ENCODE measurements at regions not wholly inside any gene's neighbourhood (a gene's known extent, or its start where the extent isn't known, plus 50 kb on each side); places are given as distances from the start of the nearest gene placed in this dataset.
"Not testable (repeated sequence)": the region's sequence is repeated elsewhere in the genome, so short reads cannot be mapped to it uniquely, and the experiment has no call there.

DNA sequence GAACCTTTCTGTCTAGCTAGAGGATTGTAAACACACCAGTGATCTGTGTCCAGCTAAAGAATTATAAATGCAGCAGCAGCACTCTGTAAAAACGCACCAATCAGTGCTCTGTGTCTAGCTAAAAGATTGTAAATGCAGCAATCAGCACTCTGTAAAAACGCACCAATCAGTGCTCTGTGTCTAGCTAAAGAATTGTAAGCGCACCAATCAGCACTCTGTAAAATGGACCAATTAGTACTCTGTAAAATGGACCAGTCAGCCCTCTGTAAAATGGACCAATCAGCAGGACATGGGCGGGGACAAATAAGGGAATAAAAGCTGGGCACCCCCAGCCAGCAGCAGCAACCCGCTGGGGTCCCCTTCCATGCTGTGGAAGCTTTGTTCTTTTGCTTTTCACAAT is 204.1 kb upstream of the UBL3 start:
- not testable (repeated sequence) for DNase-seq

DNA sequence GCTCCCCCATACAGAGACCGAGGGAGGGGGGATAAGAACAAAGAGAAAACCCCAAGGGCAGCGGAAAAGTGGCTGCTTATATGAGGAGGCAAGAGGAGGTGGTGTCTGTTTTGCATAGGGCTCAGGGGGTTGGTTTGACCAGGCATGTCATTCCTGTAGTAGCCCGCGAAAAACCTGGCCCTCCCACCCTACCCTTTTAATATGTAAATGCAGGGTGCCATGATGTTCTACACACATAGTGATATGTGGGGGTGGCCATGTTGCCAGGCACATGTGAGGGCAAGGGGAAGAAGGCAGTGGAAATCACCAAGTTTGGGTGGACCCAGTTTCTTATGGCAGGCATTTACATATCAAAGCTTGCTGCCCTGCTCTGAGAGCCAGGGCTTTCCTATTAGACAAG is 203.5 kb upstream of the UBL3 start:
- DNase-seq = no peak

DNA sequence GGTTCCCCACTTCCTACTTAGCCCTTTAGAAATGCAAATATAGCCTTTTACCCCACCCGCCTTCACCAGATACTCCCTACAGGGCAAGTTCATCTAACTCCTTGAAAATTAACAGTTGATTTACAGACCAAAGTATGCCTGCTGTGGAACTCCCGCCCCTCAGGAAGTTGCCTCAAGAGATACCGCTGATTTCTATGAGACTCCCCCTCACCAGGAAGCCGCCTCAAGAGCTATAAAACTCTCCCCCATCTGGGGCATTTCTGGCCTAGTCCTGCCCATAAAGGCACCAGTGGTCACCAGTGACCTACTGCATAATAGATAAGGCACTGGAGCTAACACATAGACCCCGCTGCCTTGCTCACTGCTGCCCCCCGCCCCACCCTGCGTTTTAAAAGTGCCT is 201.7 kb upstream of the UBL3 start:
- DNase-seq = no peak

DNA sequence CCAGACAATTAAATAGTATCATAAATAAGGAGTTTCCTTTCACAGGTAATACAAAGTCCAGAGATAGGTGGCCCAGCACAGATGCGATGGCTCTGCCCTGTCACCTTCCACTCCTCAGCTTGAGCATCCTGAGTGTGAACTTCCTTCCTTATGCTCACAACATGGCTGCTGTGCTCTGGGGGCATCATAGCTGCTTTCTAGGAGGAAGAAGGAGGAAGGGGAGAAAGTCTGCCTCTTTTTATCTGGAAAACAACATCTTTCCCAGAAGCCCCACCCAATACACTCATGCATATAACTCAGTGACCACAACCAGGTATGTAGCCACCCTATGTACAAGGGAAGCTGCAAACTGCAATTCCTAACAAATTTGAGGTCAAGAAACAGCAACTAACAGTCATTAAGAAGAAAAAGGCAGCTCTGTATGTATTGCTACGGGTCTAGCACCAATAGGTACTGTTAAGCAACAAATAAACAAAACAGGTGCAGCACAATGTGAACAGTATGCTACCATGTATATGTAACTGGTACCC is 201.2 kb upstream of the UBL3 start:
- DNase-seq = no peak

DNA sequence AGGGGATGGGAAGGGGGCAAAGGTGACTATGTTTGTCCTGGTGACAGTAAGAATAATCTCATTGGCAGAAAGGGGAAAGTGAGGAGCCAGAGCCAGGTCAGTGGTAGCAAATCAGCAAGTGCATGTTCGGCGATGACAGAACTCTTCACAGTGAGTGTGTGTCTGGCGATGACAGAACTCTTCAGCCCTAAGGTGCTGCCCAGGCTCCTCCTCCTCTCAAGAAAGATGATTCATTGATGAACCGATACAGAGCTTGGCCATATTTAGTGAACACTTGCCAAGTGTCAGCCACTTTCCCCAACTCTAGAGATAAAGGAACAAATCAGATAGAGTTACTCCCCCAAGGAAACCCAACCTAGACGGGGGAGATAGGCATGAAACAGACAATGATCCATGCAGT is 199.3 kb upstream of the UBL3 start:
- DNase-seq = no peak

DNA sequence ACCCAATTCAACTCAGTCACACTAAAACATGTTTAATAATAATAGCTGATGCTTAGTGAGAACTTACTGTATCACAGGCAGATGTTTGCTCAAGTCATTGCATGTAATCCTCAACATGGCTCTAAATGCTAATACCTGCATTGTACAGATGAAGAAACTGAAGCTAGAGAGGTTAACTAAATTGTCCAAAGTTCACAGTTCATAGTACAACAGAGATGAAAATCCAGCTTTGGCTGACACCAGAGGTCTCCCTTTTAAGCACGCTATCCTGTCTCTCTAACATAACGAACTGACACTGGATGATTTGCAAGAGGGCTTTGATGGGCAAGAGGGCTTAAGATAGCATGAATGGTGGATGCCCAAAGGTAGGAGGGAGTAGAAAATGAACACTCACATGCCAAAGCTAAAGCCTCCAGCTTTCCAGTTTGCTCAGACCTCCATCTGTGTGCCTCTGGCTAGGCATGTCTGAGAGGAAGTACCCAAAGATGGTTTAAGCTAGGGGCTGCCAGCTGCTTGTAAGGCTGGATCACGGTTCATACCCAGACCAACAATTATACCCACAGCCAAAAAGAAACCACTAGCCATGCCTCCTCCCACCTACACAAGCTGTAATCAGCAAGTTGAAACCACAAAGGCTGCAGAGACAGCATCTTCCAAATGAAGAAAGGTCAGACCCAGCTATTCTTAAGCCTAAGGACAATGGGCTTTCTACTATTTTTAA is 196.9 kb upstream of the UBL3 start:
- DNase-seq = no peak

DNA sequence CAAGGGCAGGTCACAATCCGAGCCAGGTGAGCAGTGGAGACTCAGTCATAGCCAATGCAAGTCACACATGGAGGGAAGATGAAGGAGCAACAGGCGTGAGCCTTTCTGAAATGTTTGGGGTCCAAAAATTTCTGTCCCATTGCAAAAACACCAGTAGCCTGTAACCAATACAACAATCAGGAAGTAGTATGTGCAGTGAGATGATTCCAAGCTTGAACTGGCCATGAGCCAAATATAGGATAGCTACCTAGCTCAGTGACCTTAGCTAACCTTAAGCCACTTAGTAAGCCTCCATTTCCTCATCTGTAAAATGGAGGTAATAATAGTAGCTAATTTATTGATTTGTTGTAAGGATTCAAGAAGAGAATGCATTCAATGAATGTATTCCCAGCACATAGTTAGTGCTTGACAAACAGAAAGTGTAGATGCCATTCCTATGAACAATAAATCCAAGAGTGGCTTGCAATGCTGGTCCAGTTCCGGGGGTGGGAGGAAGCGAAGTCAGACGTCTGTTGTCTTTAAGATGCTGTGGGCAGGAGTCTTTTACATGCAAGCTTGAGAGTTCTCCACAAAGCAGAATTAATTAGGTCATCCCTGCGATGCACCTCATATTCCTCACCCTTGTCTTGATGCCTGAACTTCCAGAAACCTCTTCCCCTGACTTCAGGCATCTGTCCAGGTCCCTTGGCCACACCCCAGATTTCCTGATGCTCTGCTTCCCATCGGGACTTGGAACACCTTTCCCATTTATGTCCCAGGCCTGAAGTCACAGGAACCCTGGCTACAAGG is 195.7 kb upstream of the UBL3 start:
- DNase-seq = no peak

DNA sequence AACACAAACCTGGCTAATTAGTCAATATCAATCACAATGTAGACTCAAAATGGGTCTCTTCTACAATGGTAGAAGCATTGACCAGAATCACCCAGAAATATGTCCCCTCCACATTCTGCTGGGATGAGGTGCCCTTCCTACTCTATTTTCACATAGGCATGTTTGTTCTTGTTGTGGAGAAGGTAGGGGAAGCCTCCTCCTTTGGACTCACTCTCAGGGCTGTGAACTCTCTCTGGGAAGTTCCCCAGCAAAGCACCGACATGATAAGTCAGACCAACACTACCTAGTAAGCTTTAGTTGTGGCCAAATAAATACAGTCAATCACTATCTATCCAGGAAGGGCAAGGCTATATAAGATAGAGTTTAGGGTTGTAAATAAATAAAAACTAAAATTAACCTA is 194.5 kb upstream of the UBL3 start:
- DNase-seq = no peak

DNA sequence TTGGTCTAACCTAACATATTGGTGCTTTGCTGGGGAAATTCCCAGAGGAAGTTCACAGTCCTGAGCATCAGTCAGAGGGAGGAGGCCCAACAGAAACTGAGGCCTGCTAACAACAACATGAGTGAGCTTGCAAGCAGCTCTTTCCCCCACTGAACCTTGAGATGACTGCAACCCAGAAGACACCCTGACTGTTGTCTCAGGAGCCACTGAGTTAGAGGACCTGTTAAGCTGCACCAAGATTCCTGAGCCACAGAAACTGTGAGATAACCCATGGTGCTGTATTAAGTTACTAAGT is 193.2 kb upstream of the UBL3 start:
- no peak for DNase-seq

DNA sequence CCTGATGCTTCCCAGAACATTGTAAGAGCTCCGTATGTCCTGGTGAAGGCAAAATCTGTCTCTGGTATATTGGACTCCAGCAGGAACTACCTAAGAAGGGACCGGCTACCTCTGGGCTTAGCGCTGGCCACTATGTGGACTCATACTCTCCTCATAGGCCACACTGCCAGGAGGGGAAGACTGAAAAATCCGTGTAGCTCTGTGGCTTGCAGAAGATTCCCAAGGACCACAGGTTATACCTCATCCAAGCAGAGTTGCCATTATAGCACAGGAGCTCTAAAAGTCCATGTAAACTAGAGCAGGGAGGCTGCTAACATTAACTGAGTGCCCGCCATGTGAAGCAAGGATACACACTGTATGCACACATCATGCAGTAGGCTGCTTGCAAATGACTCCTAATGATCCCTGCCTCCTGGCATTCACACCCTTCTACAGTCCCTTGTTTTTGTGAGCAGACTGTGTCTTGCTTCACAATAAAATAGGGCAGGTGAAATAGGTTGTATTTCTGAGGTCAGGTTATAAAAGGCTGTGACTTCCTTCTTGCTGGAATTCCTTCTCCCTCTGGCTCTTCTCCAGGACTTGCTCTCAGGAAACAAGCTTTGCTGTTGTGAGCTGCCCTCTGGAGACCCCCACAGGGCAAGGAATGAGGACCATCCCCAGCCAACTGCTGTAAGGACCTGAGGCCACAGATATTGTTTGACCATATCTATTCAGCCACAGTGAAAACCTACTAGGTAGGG is 192.6 kb upstream of the UBL3 start:
- DNase-seq = no peak

DNA sequence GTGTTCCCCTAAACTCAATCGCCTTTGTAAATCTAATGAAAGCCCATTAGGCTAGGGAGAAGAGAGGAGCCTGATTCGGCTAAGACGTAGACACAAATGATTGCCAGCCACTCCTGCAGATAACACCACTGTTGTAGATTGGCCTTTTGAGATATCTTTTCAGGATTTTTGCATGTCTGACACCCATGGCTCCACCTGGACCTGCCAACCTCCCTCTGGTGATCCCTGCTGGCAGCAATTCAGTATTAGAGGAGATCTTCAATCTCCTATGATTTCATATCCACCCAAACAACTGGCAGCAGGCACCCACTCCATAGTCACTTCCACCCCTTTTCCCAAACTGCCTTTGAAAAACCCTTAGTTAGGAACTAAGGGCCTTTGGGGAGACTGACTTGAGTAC is 191.9 kb upstream of the UBL3 start:
- no peak for DNase-seq

DNA sequence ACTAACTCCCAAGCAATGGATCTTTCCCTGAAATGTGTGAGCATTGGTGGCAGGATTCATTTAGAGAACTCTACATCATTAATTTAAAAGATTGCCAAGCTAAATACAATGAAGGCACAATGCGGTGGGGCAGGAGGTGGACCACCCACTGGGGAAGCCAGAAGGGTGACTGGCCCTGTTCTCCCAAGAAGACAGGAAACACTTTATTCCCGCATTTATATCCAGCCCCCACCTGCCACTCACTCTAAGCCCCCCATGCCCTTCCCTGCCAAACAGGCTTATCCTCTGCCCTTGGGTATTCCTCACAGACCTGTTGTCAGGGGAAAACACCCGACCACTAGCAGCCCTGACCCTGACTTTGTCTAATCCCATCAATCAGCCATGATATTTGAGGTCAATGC is 189.1 kb upstream of the UBL3 start:
- DNase-seq = no peak

DNA sequence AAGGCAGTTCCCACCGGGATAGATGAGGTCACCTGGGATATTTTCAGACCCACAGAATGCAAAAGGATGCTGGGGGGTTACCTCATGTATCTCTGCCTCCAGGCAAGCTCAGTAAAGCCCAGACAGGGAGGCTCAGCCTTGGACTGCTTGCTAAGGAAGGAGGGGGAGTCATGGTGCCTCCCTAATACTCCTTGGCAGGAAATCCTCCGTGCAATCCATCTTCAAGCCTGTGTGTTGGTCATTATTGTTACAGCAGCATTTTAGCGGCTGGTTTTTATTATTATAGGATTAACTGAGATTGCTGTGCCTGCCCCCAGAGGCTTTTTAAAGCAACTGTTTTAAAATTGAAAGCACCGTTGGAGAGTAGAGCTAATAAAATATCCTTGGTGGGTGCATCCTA is 188.5 kb upstream of the UBL3 start:
- DNase-seq = no peak

DNA sequence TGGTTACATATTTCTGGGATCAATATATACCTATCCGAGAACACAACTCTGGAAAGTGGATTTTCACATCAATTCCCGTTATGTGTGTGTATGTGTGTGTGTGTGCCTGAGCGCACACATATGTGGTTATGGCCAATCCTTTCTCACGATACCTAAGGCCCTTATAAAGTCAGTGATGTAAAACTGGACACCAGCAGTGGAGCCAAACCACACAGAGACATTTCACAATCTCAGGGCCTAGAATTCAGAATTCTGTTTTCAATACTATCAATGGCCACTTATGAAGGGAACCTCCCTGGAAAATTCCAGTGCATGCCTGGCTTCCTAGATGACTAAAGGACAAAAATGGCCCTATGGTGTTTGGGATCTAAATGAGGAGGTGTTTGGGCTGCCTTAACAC is 187.3 kb upstream of the UBL3 start:
- no peak for DNase-seq

DNA sequence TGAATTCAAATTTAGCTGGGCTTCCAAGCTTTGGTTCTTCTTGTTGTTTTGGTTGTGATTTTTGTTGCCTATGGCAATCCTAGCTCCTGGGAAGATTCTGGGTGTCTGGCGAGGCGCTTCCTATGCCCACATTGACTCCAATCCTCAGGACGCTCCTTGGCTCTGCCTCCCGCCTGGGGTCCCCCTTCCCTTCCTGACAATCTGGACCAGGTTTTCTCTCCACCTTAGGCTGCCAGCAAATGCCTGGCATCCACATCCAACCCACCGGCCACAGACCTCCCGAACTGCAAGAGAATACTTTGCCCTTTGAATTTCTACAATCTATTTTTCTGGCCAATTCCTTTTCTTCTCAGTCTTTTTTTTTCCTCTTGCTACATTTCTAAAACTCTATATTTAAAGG is 186.9 kb upstream of the UBL3 start:
- no peak for DNase-seq

DNA sequence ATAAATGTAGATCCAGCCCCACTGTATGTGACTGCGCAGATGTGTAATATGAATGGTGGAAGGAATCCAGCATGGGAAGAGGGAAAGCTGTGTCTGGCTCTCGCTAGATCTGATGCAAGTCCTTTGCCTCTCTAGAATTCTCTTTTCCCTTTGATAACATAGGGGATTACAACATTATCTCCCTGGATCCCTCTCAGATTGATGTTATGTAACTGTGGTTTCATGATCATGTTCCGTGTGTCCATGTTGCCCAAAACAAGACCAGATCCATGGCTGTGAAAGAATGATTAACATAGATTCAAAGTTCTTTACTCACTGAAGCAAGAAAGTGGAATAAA is 184.0 kb upstream of the UBL3 start:
- no peak for DNase-seq

DNA sequence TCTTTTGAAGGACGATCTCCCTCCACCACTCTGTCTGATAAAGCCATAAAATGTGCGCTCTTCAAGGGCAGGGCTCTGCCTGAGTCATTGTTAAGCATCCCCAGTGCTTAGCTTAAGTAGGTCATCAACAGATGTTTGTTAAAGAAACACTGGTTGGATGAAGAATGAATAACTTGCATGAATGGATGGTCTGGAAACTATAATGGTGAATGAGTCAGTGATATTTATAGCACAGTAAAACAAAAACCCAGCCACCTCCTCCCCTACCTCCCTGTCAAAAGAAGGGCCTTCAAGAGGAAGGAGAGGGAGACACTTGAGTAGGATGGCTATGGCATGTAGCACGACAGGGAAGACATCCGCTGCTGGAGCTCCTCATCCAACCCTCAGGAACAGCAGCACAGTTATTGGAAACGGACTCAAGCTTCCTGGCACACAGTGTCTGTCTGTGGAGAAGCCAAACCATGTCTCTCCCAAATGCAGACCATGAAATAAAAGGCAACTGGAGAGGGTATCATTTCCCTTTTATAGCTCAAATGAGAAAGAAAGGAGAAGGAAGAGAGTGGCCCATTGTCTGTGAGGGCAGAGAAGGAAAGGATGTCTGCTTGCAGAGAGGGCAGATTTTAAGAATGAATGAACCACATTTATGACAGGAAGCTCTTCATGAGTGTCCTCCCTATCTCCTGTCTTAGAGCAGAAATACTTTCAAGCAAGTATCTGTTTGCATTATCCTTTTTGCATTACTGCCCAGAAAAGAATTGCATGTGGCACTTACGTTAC is 183.5 kb upstream of the UBL3 start:
- no peak for DNase-seq

DNA sequence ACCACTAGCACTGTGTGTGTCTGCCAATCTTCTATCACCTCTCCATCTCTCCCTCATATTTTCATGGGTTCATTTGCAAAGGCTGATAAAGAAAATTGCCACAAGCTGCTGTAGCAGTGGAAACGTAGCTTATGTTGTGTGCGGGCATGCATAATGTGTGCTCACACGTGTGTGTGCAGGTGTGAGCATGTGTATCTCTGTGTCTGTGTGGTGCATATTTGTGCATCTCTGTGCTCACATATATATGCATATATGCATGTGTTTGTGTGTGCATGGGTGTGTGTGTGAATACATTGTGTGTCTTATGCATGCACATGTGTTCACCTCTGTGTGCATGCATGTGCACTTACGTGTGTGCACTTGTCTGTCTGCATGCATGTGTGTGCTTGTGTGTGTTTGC is 181.8 kb upstream of the UBL3 start:
- DNase-seq = no peak

DNA sequence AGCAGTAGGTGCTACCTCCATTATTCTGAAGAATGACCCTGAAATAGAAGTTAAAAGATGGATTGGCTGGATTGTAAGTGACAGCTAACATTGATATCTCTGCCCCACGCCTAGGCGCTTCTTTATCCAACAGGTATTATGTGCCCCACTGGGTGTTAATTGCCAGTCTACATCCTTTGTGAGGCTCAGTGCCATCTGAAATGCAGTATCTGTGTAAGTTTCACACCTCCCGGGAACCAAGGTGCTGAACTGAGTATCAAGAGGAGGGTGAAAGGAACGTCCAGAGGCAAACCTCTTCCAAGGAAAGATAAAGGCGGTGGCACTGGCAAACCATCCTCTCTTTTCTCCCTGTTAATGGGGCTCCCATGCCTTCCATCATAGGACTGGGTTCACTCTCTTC is 181.1 kb upstream of the UBL3 start:
- no peak for DNase-seq

DNA sequence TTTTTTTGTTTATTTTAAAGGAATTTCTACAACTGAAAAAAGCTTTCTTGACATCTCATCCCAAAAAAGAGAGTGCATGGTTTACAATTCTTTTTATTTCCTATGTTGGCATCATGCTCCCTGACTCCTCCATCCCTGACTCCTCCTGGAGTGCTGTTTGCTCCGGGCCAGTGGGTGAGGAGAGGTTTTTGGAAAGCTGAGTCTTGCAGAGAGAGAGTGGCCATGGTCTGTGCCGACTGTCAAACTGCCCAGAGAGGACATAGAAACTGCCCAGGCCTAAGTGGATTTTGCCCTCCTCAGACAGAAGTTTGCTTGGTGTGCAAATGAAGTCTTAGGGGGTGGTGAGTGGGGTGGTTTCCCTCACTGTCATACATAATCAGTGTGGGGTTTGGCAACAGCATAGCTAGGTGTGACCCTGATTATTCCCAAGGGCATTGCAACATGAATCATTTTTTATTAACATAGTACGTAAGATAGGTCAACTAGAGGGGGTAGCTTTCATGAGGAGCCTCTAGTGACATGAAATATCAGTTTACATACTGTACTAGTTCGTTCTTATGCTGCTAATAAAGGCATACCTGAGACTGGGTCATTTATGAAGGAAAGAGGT is 179.8 kb upstream of the UBL3 start:
- no peak for DNase-seq

DNA sequence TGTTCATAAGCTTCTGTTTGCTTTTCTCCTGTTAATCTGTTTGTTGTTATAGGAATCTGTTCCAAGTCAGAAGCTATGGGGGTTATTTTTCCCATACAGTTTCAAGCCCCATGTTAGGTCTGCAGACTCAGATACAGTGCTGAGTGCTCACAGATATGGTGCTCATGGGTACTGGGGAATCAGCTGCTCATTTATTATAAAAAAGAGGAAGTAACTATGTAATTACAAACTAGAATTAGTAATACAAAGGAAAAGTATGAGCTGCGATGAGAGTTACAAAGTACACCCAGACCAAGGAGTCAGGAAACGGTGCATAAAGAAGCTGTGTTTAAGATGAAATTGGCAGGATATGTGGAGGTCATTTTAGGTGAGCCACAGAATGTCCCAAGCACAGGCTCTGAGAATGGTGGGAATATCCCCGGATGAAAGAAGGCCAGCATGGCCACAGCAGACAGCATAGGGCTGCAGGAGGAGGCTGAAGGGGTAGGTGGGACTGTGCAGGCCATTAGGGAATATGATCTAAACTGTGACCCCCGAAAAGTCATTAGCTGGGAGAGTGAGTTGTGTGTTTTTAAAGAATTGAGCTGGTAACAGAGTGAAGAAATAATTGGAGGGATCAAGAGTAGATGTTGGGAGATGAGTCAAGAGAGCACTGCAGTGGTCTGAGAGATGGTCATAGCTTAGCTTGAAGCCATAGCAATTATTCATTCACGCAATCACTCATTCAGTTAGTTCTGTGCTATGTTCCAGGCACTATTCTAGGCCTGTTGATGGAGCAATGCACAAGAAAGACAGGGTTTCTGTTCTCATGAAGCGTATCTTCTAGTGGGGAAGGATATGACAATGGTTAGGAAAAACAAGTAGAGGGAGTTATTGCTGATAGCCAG is 177.4 kb upstream of the UBL3 start:
- no peak for DNase-seq

DNA sequence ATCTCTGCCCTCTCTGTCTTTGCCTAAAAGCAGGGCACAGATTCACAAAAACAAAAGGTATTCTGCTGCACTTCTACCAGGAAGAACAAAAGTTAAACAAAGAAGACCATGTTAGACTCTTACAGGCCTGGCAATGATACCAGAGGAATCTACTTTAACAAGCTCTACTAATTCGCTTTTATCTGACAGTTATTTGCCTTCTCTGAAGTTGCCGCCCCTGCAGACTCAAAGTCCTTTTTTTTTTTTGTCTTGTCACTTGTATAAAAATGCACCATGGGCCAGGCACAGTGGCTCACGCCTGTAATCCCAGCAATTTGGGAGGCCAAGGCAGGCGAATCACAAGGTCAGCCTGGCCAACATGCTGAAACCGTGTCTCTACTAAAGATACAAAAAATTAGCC is 176.5 kb upstream of the UBL3 start:
- DNase-seq = no peak
